Activated CD4-positive, alpha-beta T cell treated with anti-CD3 and anti-CD28 coated beads, Interleukin-2, amount 50 U/mL, for 48 hours (primary cell): ENCODE measurements at regions not wholly inside any gene's neighbourhood (a gene's known extent, or its start where the extent isn't known, plus 50 kb on each side); places are given as distances from the start of the nearest gene placed in this dataset.
A peak's percentile ranks its signal among the peaks of the same experiment; 100 is the strongest.

ENCODE experiments used
- DNase-seq, 2 experiments: peaks; one replicate each; pipeline ENCODE4 v3.0.0-alpha.2; 2020

- no peak for DNase-seq
These were observed 423.0 kb upstream of the THBS1 start for GRCh38 chr15:39157882-39158281.

DNA sequence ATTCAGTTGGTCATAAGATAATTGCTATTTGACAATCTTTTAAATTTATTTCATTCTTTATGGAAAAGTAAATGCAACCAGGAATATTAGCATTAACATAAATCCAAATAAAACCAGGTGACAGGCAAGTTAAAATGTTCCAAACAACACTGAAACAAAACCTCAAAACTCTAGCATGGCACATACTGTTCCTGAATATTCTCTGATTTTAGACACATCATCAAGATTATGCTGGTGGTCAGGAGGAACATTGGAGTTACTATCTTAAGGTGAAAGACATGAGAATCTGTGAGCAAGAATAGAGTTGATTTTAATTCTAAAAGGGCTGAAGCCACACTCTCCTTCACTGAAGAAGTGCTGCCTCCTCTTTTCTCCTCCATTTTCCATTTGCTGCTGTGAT, 421.0 kb upstream of the THBS1 start:
- DNase-seq: no peak

DNA sequence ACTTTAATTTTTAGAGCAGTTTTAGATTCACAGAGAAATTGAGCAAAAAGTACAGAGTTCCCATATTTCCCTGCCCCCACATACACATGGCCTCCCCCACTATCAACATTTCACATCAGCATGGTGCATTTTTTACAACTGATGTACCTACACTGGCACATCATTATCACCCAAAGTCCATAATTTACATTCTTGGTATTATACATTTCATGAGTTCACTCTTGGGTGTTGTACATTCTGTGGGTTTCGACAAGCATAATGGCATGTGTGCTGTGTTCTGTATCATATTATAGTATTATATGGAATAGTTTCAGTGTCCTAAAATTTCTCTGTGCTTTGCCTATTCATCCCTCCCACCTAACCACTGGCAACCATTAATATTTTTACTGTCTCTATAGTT, 419.8 kb upstream of the THBS1 start:
- DNase-seq: no peak

- no peak for DNase-seq
These were observed 415.7 kb upstream of the THBS1 start for GRCh38 chr15:39165020-39165706.

DNA sequence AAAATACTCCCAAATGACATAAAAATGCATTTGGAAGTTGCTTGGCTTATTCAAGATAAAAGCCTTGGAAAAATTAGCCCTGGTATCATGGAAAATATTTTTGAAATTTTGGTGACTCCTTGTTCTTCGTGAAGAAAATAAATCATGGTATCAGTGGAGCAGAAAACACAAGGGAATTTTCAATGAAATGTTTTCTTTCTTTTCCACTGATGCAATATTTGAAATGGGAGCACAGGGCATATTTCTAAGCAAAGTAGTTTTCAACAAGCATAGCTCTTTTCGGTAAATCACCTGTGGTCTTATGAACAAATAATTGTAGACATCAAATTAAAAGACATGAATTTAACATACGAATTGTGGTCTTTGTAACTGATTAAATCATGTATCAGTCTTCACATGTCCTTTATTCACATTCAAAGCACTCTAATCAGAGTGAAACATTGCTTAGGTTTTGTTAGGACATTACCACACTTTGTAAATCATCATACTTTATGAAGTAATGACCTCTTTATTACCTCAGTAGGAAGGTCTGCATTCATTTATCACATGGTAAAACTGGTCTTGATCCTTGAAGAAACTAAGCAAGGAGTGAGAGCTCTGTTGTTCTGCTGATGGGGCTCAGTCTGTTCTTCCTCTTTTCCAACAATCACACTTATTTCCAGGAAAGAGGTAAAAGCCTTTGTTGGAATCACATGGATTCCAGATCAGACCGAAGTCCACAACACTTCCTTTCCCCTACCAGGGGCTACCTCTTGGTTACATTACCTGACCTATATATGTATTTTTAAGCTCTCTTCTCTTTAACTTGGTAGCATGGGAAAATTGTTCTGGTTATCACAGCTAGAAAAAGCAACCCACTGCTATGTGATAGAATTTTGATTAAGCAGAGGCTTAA, 413.5 kb upstream of the THBS1 start:
- DNase-seq: no peak

GRCh38 chr15:39171944-39172368, 408.9 kb upstream of the THBS1 start:
- peak; percentile 7 to 38 for DNase-seq

- no peak for DNase-seq
These were observed 408.2 kb upstream of the THBS1 start for GRCh38 chr15:39172380-39173281.

DNA sequence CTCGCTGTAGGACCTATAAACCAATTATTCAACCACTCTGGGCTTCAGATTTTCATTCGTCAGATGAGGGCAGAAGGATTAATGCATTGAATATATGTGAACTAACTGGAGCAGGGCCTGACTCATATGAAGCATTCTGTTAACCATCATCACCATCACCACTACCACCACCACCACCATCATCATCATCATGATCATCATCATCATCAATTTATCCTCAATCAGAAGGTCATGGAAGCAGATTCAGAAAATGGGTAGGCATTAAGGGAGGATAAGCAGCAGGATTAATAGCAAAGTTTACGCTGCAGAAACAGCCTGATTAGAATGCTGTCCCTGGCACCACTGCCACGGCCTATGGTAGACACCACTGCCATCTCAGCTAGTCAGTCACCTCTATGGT, 407.5 kb upstream of the THBS1 start:
- DNase-seq: no peak

- no peak for DNase-seq
These were observed 406.5 kb upstream of the THBS1 start for GRCh38 chr15:39174332-39174731.

GRCh38 chr15:39176030-39176429, 404.8 kb upstream of the THBS1 start:
- DNase-seq: no peak

GRCh38 chr15:39177561-39177960, 403.3 kb upstream of the THBS1 start:
- no peak for DNase-seq

- no peak for DNase-seq
These were observed 400.8 kb upstream of the THBS1 start for GRCh38 chr15:39180030-39180429.

DNA sequence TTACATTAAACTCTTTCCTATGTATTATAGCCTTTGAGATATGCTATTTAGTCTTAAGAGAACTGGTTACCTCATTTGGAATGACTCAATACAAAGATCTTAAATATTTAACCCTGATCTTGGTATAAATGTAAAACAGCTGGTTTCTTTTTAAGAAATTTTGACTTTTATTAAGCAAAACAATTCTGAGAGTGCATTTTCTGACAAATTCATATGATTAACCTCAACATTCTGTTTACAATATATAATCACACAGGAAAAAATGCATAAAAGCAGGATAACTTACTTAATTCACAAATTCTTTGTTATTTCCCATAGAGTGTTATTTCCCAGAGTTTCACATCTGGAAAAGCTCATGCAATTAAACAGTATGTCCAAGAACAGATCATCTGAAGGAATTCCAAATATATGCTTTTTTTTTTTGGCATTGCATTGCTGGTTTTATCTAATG, 400.4 kb upstream of the THBS1 start:
- DNase-seq: no peak

- DNase-seq: no peak
These were observed 399.7 kb upstream of the THBS1 start for GRCh38 chr15:39181056-39181747.

DNA sequence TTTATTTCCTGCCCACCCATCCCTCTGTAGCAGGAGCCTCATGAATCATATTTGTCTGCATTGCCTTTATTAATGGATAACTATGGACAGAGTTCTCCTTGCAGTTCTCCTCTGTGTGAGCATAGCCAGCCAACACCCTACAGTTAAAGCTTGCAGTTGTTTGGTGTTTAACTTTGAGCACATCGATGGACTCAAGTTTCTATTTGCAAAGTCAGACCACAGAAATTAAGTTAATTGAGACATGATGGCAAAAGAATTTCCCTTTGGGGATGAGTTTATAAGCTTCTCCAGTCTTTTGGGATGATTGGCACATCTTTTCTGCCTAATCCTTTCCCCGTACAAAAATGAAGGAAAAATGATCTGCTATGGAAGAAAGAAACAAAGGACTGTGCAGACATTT, 398.9 kb upstream of the THBS1 start:
- DNase-seq: no peak

GRCh38 chr15:39183164-39183881, 397.6 kb upstream of the THBS1 start:
- no peak for DNase-seq

DNA sequence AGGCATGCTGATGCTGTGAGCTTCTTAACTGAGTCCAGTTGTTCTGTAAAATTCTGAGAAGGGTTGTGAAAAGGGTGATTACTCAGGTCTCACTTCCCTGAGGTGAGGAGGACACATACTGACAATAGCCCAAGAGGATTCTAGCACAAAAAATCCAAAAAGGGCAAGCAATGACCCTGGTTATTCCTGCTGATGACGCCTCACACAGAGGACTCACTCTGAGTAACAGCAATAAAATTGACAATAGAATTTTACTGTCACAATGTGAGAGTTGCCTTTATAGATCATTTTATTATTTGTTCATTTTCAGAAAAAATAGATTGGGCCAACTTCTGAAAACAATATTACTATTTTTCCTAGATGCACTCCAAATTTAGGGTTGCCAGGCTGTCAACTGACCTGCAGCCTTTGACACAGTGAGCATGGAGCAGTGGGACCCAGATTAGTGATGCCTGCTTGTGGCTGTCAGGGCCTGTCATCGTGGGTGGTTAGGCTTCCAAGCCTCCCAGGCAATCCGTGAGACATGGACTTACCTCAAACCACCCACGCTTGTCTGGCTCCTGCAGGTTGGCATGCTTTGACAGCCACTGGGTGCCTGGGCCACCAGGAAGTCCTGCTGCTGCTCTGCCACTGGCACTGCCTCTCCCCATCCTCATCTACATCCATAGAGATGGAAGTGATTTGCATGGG, 396.0 kb upstream of the THBS1 start:
- DNase-seq: no peak

GRCh38 chr15:39188314-39188713, 392.6 kb upstream of the THBS1 start:
- no peak for DNase-seq

DNA sequence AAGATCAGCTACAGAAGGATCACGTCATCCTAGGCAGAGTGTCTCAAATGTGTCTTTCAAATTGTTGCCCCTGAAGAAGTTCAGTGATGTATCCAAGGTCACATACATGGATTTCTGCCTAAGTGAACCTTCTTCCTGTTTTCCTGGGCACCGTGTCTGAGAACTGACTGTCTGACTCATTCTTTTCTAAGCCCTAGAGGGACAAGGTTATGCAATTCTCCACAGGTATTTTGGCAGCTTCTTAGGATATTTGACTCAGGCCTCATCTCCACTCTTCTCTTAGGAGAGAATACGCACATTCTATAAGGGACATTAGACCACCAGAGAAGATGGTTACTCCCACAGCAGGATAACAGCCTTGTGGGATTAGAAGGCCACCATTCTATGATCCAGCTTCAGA, 391.9 kb upstream of the THBS1 start:
- DNase-seq: no peak

DNA sequence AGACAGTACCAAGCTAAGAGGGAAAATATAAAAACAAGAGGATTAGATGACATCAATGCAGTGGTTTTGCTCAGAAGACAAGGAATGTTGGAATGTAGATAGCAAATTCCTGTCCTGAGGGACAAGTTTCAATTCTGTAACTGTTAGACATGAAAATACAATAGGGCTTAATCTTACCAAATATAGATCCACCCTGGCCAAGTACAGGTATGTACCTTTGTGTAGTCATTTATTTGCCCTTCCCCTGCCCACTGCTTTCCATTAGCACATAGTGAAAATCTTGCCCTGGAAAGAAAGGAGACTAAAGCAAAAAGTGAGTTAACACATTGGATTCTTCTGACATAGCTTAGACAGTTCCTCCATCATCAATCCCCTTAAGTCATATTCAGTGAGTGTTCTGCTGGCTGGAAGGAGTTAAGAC, 389.0 kb upstream of the THBS1 start:
- no peak for DNase-seq

- no peak for DNase-seq
These were observed 388.5 kb upstream of the THBS1 start for GRCh38 chr15:39192351-39192750.
